NAMALWA (cell line): ENCODE measurements at regions not wholly inside any gene's neighbourhood (a gene's known extent, or its start where the extent isn't known, plus 50 kb on each side); places are given as distances from the start of the nearest gene placed in this dataset.

Source experiments
- DNase-seq: peaks from one replicate; pipeline ENCODE4 v3.0.0-alpha.2; 2015; ENCODE audit warnings: low spot score

DNA sequence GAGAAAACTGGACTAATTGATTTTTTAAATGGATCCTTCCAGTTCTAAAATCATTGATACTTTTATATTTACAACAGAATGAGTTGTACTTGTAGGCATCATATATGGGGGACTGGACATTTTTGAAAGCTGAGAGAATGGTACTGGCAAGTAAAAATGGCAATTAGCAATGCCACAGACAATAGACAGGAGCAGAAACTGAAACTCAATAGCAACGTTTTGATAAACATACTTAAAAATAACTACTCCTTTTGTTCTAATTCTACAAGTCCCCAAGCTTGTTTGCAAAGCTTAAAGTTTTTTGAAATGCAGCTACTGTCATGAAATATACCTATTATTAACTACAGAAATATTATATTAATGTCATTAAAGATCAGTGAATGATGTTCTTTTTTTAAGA is 52.8 kb upstream of the FBXL7 start:
- no peak for DNase-seq

DNA sequence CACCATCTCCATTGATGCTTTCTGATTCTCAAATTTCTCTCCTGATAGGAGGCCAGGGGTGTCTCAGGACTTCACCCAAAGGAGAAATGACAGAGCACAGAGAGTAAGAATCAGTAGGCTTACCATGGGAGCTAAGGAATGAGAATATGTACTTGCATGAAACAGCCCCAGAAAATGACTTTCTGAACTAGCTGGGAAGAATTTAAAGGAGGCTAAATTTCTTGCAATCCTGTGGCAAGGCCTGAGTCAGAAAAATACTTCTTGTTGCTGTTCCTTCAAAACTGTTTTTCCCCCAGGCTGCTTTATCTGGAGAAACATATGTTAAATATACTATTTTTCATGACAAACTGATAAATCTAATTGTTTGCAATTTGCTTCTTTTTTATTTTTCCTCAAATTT is 53.4 kb upstream of the FBXL7 start:
- DNase-seq, result no peak

DNA sequence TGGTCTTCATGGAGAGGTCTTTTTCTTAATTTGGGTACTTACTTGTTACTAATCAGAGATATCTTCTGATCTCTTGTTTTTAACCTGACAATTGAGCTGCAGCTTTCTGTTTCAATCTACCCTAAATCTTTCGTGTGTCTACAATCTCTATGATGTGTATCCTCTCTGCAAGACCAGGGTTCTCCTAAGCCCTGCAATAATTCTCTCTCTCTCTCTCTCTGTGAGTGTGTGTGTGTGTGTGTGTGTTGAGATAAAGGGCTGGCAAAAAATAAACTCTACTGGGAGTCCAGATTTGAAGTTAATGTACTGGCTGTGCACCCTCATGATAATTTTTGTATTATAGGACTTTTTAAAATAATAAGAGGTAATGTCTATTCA is 57.8 kb upstream of the FBXL7 start:
- DNase-seq, result no peak

DNA sequence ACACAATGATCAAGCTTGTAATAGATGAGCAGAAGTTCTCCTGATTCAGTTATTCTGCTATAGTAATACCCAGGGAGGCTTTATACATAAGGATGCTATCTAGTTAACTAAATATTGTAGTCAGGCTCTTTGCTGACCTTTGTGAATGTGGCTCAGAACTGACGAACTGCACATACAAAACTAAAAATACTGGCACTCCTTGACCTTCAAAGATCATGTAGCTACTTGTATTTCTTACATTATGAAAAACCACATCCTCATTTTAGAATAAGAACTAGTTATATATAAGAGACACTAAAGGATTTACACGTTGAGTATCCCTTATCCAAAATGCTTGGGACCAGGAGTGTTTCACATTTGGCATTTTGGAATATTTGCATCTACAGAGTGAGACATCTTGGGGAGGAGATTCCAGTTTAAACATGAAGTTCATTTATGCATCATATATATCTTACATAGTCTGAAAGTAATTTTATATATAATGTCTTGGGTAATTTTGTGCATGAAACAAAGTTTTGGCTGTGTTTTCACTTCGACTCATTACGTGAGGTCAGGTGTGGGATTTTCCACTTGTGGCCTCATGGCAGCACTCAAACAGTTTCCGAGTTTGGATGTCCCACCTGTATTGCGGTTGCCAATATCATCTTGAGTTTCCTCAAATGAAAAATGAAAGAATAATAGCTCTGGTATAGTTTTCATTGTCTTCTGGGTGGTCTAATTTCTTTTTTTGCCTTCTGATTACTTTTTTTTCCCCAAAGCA is 58.4 kb upstream of the FBXL7 start:
- DNase-seq, result no peak

DNA sequence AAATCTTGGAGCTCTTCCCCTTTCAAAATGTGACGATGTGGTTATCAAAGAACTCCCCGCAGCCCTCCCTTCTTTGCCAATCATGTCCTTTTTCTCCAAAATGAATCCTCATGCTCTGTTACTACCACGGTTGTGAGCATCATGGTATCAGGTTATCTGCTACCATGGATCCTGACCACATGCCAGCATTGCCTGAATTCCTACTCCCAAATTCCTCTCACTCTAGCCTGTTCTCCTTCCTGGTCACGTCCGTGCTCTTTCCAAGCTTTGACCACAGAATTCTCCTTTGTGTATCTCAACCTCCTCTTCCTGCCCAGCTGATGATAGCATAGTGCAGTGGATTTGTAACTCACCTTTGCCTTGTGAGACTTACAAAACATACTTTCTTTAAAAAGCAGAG is 59.5 kb upstream of the FBXL7 start:
- DNase-seq, result no peak

DNA sequence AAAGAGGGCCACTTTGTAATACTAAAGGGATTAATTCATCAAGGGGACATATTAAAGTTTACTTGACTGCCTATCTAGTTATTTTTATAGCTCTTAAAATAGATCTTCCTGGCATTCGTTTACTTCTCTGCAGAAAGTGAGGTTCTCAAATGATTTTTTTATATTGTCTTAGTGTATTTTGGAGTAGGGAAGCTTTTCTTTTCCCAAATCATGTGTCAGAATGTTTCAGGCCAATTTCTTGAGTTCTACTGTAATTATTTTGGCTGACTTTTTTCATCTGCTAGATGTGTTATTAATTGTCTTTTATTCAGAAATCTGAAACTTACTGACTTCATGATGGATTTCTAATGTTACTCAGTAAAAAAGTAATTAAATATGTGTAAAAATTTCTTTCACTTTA is 60.2 kb upstream of the FBXL7 start:
- DNase-seq, result no peak

DNA sequence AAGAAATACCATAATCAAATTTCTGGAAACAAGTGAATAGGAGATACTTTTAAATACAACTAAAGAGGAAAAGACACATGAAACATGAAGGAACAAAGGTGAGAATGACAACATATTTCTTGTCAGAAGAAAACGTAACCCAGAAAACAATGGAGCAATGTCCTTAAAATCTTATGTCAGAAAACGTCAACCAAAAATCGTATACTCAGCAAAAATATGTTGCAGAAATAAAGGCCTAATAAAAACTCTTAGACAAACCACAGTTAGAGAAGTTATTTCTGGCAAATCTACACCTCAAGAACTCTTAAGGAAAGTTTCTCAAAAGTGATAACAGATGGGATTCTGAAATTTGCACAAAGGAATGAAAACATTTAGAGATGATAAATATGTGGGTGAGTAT is 66.3 kb upstream of the FBXL7 start:
- no peak for DNase-seq

DNA sequence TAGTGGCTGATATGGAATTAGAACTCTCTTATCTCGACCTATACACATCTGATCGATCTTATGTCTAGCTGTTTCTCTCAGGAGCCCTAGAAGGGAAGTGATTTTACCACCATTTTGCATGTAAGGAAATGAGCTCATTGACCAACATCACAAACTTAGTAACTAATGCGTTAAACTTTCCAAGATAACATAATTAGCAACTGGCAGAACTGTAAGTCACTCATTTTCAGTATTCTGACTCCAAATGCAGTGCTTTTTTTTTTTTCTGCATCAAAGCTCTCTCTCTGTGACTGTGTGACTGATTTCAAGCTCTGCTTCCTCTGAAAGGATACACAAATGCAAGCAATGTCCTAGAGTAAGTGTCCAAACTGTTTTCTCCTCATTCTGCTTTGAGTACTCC is 68.1 kb upstream of the FBXL7 start:
- DNase-seq, result peak; percentile 5

DNA sequence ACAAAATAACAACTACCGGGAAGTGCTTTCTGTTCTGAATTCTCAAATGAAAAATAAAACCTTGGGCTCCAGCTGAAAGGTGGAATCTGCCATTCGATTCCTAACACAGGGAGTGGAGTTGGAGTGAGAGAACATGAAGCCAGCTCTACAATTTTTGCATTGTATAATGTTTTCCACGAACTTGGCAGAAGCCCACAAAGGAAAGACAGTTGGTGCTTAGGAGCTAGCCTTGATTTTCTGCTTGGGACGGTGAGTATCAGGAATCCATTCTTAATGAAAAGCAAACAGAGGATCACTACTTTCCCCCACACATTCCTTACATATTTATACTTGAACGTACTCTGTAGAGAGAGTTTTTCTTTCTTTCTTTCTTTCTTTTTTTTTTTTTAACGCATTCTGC is 74.2 kb upstream of the FBXL7 start:
- DNase-seq, result no peak

DNA sequence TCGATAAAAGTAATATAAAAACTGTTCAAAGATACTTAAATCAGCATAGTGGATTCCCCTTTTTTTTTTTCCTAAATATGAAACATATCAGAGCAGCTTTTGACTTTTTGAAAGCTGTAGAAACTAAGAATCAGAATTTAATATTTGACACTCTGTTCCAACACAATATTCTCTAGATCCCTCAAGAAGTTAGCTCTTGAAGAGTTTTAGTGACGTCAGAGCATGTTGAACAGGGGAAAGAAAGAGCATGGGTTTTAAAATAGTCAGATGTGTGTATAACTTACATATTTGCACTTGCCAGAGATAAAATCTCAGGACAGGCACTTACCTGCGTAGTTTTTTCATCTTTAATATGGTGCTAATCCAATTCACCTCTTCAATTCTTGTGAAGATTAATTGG is 75.2 kb upstream of the FBXL7 start:
- no peak for DNase-seq

DNA sequence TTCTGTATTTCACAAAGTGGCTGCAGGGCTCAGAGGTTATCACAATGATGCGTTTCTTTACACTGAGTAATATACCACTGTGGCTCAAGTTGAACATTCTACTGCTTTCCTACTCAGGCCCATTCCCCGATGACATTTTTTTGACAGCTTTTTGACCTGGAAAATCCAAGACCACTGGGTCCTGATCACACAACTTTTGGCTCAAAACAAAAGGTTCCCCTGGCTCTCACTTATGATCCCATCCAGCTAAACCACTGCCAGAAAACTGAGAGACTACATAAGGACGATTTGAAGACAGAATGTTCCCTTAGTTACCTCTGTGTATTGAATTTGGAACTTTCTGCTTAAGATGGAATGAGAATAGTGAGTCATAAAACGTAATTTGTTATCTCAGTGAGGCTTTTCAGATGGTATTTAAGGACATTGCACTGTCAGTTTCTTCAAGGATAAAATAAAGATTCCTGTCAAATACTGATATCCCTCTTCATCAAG is 78.0 kb upstream of the FBXL7 start:
- DNase-seq, result no peak

DNA sequence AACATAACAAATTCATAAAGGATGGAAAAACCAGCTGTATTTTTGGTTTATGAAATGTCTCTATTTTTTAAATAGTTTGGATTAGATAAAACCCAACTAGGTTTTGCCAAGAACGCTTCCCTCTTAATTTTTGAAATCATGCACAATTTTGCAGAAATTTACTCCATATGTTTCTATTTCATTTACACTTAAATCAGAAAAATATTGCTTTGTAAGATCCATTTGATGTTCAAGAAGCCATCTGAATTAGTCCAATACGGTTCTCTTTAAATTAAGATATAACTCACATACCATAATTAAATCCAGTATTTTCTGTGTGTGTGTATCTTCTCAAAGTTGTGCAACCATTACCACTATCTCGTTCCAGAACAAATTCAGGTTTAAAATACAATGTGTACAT is 78.6 kb upstream of the FBXL7 start:
- no peak for DNase-seq

DNA sequence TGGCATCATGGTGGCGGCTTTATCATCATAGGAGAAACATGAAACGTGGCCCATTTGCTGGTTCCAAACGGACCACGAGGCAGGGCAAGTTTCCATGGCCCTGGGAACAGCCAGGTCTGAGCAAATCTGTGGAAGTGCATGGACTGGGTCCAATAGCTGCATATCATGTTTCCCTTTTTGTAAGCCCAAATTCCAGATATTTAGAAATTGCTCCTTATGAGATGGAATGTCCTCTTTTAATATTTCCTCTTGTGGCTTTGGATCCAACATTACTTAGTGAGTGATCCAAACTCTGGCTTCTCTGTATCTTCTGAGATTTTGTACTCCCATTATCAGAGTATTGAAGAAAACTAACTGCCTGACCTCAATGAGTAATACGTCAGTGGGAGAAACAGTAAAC is 79.8 kb upstream of the FBXL7 start:
- no peak for DNase-seq

DNA sequence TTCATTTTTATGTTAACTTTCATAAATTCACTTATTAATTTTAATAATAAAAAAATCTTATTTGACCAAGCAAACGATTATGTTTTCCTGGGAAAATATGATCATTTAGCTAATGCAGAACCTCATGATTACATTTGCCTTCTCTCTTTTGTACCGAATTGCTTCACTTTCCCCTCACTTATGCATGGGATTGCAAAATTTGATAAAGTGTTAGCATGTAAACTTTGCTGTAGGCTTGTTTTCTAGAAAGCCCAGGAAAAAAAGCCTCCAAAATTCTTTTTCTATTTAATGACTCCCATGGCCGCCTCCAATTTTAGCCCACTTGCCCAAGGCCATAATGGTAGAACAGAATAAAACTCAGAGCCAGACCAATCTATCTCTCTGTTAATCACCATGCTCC is 82.8 kb upstream of the FBXL7 start:
- no peak for DNase-seq

DNA sequence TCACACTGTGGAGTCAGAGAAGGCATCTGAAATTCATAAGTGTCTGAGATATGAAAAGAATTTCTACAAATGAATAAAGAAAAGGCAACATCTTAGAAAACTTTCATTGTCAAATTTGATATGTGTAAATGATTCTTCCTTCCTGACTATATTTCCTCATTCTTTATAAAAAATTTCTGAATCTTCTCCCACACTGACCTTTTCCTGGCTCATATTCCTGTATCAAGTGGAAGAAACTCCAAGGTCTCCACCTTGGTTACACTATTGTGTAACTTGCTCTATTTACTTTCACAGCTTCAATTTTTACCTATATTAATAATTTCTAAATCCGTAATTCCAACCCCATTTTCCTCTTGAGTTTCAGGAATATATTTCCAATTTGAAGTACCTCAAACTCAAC is 93.5 kb upstream of the FBXL7 start:
- no peak for DNase-seq

DNA sequence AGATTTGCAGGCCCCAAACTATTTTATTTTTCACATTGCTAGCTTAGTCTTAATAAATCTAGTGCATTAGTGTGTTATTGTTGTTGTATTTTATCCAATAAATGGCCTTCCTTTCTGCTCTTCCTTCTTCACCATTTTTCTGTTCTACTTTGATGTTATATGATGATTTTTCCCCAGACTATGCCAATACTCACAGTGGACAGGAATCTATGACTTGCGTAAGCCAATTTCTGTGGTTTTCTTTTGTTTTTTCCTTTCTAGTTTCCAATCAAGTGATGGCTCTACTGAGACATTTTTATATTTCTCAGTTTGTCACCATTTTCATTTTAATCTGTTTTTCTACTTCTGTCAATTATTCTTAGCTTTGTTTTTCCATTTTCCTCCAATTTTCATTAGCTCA is 106.8 kb upstream of the FBXL7 start:
- no peak for DNase-seq

DNA sequence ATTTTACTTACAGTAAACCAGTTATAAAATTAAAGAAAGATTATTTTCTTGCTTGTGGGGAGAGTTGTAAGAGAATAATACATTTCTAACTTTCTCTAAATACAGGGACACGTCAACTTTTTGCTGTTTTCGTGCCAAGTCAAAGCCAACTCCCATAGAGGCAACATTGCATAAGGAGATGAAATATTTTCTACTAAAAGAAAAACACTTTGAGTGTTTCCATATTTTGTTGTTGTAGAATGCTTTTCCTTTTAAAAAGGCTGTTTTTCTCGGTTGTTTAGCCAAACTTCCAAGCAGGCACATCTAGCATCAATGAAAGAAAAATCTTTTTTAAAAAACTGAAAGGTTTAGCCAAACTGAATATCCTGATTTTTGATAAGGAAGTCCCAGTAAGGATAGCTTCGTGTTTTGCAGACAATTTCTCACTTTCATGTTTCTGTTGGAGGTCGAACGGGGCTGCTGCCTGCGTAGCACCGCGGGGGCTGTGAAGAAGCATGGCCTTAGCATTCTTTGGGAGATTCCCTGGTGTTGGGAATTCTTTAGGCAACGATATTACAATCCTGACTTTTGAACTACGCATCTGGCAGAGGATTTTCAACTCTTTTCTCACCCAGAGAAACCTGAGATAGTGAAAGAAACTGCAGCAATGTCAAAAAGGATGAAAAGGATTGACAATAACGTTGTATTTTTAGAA is 108.1 kb upstream of the FBXL7 start:
- no peak for DNase-seq

DNA sequence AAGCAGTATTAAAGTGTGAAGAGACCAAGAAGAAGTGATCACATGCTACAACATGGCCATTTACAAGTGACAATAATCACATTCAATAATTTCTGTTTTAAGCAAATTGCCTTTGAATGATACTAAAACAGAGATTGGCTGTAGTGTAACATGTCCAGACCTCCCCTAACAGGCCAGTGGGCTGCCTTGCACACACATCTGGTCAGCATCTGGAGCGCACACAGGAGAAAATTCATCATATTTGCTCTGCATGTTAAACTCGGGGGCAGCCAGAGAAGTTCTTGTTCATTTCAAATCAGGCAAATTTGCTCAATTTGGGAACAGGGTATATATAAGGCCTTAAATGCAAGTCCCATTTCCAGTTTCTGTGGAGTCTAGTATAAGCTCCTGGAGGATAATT is 111.1 kb upstream of the FBXL7 start:
- DNase-seq, result no peak

DNA sequence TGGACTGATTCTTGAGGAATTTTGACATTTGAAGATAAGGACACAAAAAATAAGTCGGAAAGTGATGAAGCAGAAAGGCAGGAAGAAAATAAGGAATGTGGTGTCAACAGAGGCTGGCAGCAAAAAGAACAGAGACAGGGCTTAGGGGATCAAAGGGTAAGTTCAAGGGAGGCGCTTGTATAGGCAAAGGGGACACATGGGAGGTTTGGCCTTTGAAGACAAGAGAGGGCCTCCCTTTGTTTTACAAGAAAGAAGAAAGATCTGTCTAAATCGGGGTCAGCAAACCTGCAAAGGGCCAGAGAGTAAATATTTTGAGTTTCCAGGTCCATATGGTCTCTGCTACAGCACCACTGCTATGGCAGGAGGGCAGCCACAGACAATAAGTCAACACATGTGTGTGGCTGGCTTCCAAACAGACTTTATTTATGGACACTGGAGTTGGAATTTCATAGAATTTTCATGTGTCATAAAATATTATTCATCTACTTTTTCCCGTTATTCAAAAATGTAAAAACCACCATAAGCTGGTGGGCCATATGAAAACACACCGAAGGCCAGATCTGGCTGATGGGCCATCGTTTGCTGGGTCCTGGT is 112.0 kb upstream of the FBXL7 start:
- no peak for DNase-seq

DNA sequence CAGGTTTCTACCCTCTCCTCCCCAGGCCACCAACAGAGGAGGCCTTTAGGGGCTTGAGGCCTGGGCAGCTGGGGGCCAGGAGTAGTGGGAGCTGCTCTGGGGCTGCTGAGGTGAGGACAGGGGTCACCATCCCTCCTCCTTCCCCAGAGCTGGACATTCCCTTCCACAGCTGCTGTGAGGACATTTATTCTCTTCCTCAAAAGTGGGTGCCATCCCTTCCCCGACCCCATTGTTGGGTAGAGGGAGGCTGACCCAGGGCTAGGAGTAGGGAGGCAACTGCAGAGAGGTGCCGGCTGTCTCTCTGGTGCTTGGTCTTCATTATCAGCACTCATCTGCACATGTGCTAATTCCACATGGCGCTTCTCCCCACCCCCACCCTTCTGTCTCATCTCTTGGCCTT is 113.9 kb upstream of the FBXL7 start:
- no peak for DNase-seq

DNA sequence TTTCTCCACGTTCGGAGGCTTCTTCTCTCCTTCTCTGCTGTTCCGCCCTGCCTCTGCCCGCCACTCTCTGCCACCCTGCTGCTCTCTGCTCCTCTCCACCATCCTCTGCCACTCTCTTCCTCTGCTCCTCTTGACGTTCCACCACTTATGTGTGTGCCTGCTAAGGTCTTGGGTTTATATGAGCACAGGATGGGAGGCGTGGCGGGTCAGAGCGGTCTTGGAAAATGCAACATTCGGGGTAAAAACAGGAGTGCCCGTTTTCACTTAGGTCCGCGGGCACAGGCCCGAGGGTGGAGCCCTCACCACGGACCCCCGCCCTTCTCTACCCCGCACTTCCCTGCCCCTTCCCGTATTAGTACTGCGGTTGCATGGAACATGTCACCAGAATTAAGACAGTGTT is 114.4 kb upstream of the FBXL7 start:
- DNase-seq, result no peak

DNA sequence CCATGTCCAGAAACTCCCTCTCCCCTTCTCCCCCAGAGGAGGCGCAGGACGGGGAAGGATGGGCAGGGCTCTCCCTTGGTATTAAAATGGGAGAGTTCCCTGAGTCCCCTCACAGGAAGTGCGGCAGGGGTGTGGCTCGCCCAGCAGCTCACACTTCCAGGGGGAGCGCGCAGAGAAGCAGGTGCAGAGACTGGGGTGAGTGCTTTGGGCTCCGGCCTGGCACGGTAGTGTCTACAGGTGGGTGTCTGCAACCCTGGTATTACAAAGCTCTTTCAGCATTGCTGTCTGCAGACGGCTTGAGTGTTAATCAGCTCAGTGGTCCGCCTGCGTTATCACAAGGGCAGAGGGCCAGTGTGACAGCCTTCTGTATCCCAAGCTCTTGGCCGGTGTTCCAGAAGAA is 114.9 kb upstream of the FBXL7 start:
- no peak for DNase-seq

DNA sequence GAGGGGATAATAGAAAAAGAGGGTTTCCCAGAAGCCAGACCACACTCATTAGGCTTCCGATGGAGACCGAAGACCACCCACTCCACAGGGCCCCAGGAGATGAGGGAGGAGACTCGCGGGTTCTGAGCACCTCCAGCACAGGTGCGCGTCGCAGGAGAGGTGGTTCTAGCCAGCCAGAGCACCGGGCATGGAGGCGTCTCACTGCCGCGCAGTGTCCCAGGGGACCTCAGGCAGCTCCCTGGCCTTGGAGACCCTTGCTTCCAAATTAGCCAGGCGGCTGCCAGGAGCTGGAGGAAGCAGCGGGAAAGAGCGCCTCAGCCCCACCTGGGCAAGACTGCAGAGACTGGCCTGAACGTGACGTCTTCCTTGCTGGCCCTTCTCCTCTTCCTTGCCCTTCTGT is 115.4 kb upstream of the FBXL7 start:
- DNase-seq, result no peak

DNA sequence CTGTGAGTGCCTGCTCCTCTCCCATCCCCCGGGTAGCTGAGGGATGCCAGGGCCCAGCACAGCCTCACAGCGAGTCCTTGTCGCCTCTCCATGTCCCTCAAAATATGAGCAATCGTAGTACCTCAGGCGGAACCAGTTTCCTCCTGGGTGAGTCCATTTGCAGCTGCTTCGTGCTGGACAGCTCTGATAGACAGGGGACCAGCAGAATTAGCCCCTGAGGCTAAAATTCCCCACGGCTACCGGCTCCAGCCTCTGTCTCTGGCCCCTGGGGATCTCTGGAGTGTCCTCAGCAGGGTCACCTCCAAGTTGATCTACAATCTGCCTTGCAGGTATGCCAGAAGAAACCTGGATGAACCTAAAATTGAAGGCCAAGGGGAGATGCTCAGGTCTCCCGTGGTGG is 115.8 kb upstream of the FBXL7 start:
- DNase-seq, result no peak
